Embryonic facial prominence (tissue), 1 donor: ENCODE measurements at regions not wholly inside any gene's neighbourhood (a gene's known extent, or its start where the extent isn't known, plus 50 kb on each side); places are given as distances from the start of the nearest gene placed in this dataset.

ENCODE experiments used
- DNase-seq: peaks from one replicate; pipeline ENCODE4 v3.0.0-alpha.2; 2016; ENCODE audit errors: extremely low spot score

GRCh38 chr4:140316799-140317198 is 56.6 kb upstream of the SCOC start:
- DNase-seq: no peak

- DNase-seq: no peak
Observed at GRCh38 chr4:140315970-140316369, 57.5 kb upstream of the SCOC start.

GRCh38 chr4:140315438-140315837 is 58.0 kb upstream of the SCOC start:
- no peak for DNase-seq

GRCh38 chr4:140315019-140315418 is 58.4 kb upstream of the SCOC start:
- DNase-seq: no peak

- no peak for DNase-seq
Observed at GRCh38 chr4:140312100-140312499, 61.3 kb upstream of the SCOC start.

- DNase-seq: no peak
Observed at GRCh38 chr4:140311257-140311835, 62.1 kb upstream of the SCOC start.

GRCh38 chr4:140309124-140309870 is 64.1 kb upstream of the SCOC start:
- no peak for DNase-seq

GRCh38 chr4:140308366-140309123 is 64.9 kb upstream of the SCOC start:
- no peak for DNase-seq

GRCh38 chr4:140305053-140305452 is 68.4 kb upstream of the SCOC start:
- no peak for DNase-seq

- DNase-seq: no peak
Observed at GRCh38 chr4:140304346-140304745, 69.1 kb upstream of the SCOC start.

GRCh38 chr4:140302151-140302859 is 71.1 kb upstream of the SCOC start:
- no peak for DNase-seq

- DNase-seq: no peak
Observed at GRCh38 chr4:140300271-140300970, 73.0 kb upstream of the SCOC start.

- DNase-seq: no peak
Observed at GRCh38 chr4:140298001-140298400, 75.4 kb upstream of the SCOC start.

GRCh38 chr4:140297221-140297570 is 76.2 kb upstream of the SCOC start:
- no peak for DNase-seq

- DNase-seq: no peak
Observed at GRCh38 chr4:140296335-140297220, 76.9 kb upstream of the SCOC start.

- no peak for DNase-seq
Observed at GRCh38 chr4:140293979-140294378, 79.5 kb upstream of the SCOC start.

- no peak for DNase-seq
Observed at GRCh38 chr4:140291259-140291658, 82.2 kb upstream of the SCOC start.

- no peak for DNase-seq
Observed at GRCh38 chr4:140289486-140289885, 84.0 kb upstream of the SCOC start.

GRCh38 chr4:140286456-140286855 is 87.0 kb upstream of the SCOC start:
- DNase-seq: no peak

GRCh38 chr4:140284456-140284855 is 89.0 kb upstream of the SCOC start:
- DNase-seq: no peak
